ENCODE measurements at regions not wholly inside any gene's neighbourhood (a gene's known extent, or its start where the extent isn't known, plus 50 kb on each side); places are given as distances from the start of the nearest gene placed in this dataset.
A peak's percentile ranks its signal among the peaks of the same experiment; 100 is the strongest.

DNA sequence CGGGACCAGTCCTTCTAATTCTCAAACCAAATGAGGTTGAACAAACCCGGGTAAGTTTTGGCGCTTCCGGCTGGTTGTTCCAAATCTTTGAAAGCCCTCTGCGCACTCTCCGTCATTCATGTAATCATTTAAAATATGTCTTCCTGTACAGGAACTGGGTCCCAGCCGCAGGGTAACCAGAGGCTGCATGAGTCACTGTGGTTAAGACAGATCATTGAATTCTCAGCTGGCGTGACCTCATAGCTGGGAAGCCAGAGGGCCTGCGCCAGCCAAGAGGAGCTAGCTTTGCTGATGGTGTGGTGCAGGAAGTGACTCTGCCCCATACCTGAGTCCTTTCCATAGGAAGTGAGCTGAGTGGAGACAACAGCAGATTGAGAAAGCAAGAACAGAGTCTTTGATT, 135.2 kb downstream of the TSHZ3 start:
- no peak overlapping the region for H3K9ac ChIP-seq (replicated peaks in 1 of 4; ENCODE audit: extremely low read depth in 1 of 4, low read depth in 3 of 4, low read length in 3 of 4)
- no peak overlapping the region for H3K23ac ChIP-seq (ENCODE audit: insufficient read length)
- H4K5ac ChIP-seq (ENCODE audit: insufficient read length, low read depth, low read length) = no peak overlapping the region
- DNase-seq (ENCODE audit: low read depth in 1 of 2, low spot score in 2 of 2) = no peak
- H2AFZ ChIP-seq (ENCODE audit: low read length) = 0 out of 2 replicates have a peak overlapping the region, but pooled peaks have one; percentile 0
- H2BK15ac ChIP-seq (ENCODE audit: low read length) = no peak overlapping the region
- no peak overlapping the region for H4K91ac ChIP-seq (replicated peaks; ENCODE audit: insufficient read length, low read length)
- no peak overlapping the region for H2BK5ac ChIP-seq (ENCODE audit: low read depth, low read length)
- no peak for TF ChIP-seq BCL11A (IDR thresholded peaks at IDR 0.05; ENCODE audit: low read depth in 2 of 2, low read length in 2 of 2)
- no peak for TF ChIP-seq KDM1A (IDR thresholded peaks at IDR 0.05; ENCODE audit: borderline replicate concordance, low read length)
- TF ChIP-seq ZNF274 (IDR thresholded peaks at IDR 0.05; ENCODE audit: borderline replicate concordance, extremely low read depth, low read length) = no peak
- no peak for TF ChIP-seq TCF12 (IDR thresholded peaks at IDR 0.05; ENCODE audit: low read depth, low read length)
- TF ChIP-seq EGR1 (IDR thresholded peaks at IDR 0.05; ENCODE audit: borderline replicate concordance, low read depth, low read length) = no peak
- TF ChIP-seq BRCA1 (IDR thresholded peaks at IDR 0.05; ENCODE audit: low read depth, low read length) = no peak
- no peak for TF ChIP-seq POU5F1 (IDR thresholded peaks at IDR 0.05; ENCODE audit: low read depth, low read length)
- no peak for TF ChIP-seq HDAC6 (IDR thresholded peaks at IDR 0.05; ENCODE audit: low read depth, low read length)
- TF ChIP-seq TBP (IDR thresholded peaks at IDR 0.05; ENCODE audit: low read depth, low read length) = no peak
- no peak for TF ChIP-seq BACH1 (IDR thresholded peaks at IDR 0.05; ENCODE audit: low read length)
- H3K79me2 ChIP-seq (ENCODE audit: control insufficient read depth in 1 of 2, insufficient read depth in 2 of 2, low read length in 2 of 2) = no peaks in the 10 kb centered on the region
- H3K14ac ChIP-seq (ENCODE audit: insufficient read length) = no peak overlapping the region
- no peak overlapping the region for H2BK120ac ChIP-seq (replicated peaks; ENCODE audit: low read depth, low read length)
- no peaks in the 10 kb centered on the region for H3K27me3 ChIP-seq (replicated peaks in 1 of 4; ENCODE audit: control insufficient read depth in 3 of 4, extremely low read depth in 1 of 4, insufficient read depth in 3 of 4, low read length in 3 of 4)
- no peak for FAIRE-seq
- 87% methylated on average over 9 of the region's 9 CpGs; no CpG with 5 or more reads in 1 of the 2 experiments for WGBS, 2 experiments (ENCODE audit: extremely low coverage in 1 of 2, insufficient coverage in 1 of 2, insufficient read length in 1 of 2, insufficient replicate concordance in 2 of 2, low coverage in 1 of 2, low lambda C conversion rate in 2 of 2, missing lambda C conversion rate in 1 of 2)
- no peak overlapping the region for H3K4me3 ChIP-seq (ENCODE audit: extremely low read depth in 1 of 4, insufficient read depth in 2 of 4, low read depth in 3 of 4, low read length in 4 of 4)
- H3K4ac ChIP-seq (replicated peaks; ENCODE audit: insufficient read length, low read depth, low read length) = no peak overlapping the region
- POLR2A ChIA-PET (ENCODE audit: partially characterized antibody) = no interaction called here
- no peak overlapping the region for H3K18ac ChIP-seq (ENCODE audit: extremely low read depth, low read length)
- H4K8ac ChIP-seq (ENCODE audit: extremely low read depth, insufficient read depth, low read length) = no peak overlapping the region
- no peak overlapping the region for H2BK12ac ChIP-seq (ENCODE audit: low read depth, low read length)
- H4K20me1 ChIP-seq (replicated peaks in 1 of 2; ENCODE audit: control insufficient read depth in 1 of 2, insufficient read depth in 2 of 2, low read length in 2 of 2) = no peaks in the 10 kb centered on the region
- H2BK20ac ChIP-seq (ENCODE audit: low read length) = no peak overlapping the region
- no peaks in the 10 kb centered on the region for H3K23me2 ChIP-seq (ENCODE audit: low read depth, low read length)
- H3K27ac ChIP-seq (ENCODE audit: low read depth, low read length) = no peak overlapping the region
- no peaks in the 10 kb centered on the region for H3K36me3 ChIP-seq (ENCODE audit: control insufficient read depth in 2 of 4, insufficient read depth in 4 of 4, low read length in 3 of 4)
- no peak overlapping the region for H2AK5ac ChIP-seq (ENCODE audit: low read depth, low read length)
- H3K4me2 ChIP-seq (ENCODE audit: insufficient read depth in 1 of 2, low read depth in 2 of 2, low read length in 2 of 2) = no peak overlapping the region
- H3K4me1 ChIP-seq (replicated peaks in 1 of 4; ENCODE audit: control insufficient read depth in 3 of 4, insufficient read depth in 4 of 4, low read length in 3 of 4) = no peaks in the 10 kb centered on the region
- H3K56ac ChIP-seq (replicated peaks; ENCODE audit: insufficient read length, low read depth, low read length) = no peak overlapping the region
- no peaks in the 10 kb centered on the region; the same call in 1 of the 2 replicates for H3K79me1 ChIP-seq (ENCODE audit: low read depth, low read length)
- CTCF ChIA-PET (ENCODE audit: partially characterized antibody) = interaction anchor here (0.6 kb wide), 1 partner anchor 661 kb away, joined by 3 read pairs; no protein-coding TSS in a partner anchor
- no peaks in the 10 kb centered on the region for H3K9me3 ChIP-seq (ENCODE audit: insufficient read depth in 2 of 2, low read depth in 1 of 2, low read length in 1 of 2)
